Progenitor cell of endocrine pancreas (in vitro differentiated cells): ENCODE measurements at regions not wholly inside any gene's neighbourhood (a gene's known extent, or its start where the extent isn't known, plus 50 kb on each side); places are given as distances from the start of the nearest gene placed in this dataset.

Source experiments
- DNase-seq: peaks from one replicate; pipeline ENCODE4 v3.0.0; 2021; ENCODE audit warnings: low spot score; ENCODE audit not compliant: unreplicated experiment
- H3K27ac Mint-ChIP-seq: 2 replicates; pipeline ENCODE4 v1.8.0; 2021; ENCODE audit warnings: mild to moderate bottlenecking, moderate library complexity, mixed read lengths
- H3K27me3 Mint-ChIP-seq: 2 replicates; pipeline ENCODE4 v1.8.0; 2021; ENCODE audit warnings: mixed read lengths
- H3K36me3 Mint-ChIP-seq: 2 replicates; pipeline ENCODE4 v1.8.0; 2022; ENCODE audit warnings: mixed read lengths; ENCODE audit not compliant: insufficient read depth
- H3K4me1 Mint-ChIP-seq: 2 replicates; pipeline ENCODE4 v1.8.0; 2021; ENCODE audit warnings: low read depth, mixed read lengths
- H3K4me3 Mint-ChIP-seq: 2 replicates; pipeline ENCODE4 v1.8.0; 2021; ENCODE audit warnings: low read depth, mild to moderate bottlenecking, moderate library complexity, mixed read lengths
- H3K9me3 Mint-ChIP-seq: 2 replicates; pipeline ENCODE4 v1.8.0; 2021; ENCODE audit warnings: low read depth, mixed read lengths
- TF ChIP-seq, protein P1 (sequence below): fragments of 200-600 bp; sonication (generic); IDR thresholded peaks from one replicate; pipeline ENCODE4 v1.5.0; 2021; ENCODE audit warnings: antibody characterized with exemption, mild to moderate bottlenecking; ENCODE audit not compliant: unreplicated experiment

DNA sequence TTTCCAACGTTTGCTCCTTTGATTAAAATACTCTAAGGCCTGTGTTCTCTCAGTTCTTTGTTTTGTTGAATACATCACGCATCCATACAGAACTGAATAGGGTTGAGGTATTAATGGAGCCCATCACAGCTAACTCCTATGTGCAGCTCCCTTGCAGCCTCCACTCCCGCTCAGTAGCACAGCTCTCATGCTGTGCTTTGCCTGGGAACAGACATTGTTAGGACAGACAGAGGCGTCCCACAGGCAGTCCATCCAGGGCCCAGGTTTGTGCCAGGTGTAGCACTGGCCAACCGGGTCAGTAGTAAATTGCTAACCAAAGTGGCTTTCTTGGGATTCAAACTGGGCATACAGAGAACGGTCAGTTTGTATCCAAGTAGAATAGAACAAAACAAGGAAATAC, 644.7 kb upstream of the NRP1 start:
- Mint-ChIP-seq H3K36me3 (no peaks in the 10 kb centered on the region), H3K27ac (no peak overlapping the region), H3K27me3 (peaks cover 20% of the 10 kb centered on the region), H3K4me1 (no peaks in the 10 kb centered on the region), H3K9me3 (no peaks in the 10 kb centered on the region), H3K4me3 (no peak overlapping the region)
- TF ChIP-seq, protein P1, sequence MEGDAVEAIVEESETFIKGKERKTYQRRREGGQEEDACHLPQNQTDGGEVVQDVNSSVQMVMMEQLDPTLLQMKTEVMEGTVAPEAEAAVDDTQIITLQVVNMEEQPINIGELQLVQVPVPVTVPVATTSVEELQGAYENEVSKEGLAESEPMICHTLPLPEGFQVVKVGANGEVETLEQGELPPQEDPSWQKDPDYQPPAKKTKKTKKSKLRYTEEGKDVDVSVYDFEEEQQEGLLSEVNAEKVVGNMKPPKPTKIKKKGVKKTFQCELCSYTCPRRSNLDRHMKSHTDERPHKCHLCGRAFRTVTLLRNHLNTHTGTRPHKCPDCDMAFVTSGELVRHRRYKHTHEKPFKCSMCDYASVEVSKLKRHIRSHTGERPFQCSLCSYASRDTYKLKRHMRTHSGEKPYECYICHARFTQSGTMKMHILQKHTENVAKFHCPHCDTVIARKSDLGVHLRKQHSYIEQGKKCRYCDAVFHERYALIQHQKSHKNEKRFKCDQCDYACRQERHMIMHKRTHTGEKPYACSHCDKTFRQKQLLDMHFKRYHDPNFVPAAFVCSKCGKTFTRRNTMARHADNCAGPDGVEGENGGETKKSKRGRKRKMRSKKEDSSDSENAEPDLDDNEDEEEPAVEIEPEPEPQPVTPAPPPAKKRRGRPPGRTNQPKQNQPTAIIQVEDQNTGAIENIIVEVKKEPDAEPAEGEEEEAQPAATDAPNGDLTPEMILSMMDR, result no peak
- no peak for DNase-seq

DNA sequence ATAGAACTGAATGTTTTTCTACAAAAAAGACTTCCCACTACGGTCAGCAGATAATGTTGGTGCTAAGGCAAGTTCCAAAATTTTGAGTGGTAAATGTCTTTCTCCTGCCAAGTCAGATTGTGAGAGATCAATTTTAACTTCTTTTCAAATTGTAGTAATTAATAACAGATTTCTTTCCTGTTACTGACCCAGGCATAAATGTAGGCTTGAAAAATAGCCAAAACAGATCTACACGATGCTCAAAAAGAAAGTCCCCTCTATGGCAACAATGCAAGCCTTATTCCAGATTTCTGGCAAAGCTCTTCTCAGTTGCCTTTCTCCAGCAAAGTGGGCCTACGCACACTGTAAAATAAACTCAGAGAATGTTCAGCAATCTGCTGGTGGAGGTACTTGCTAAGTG, 641.0 kb upstream of the NRP1 start:
- no peak overlapping the region for H3K27ac Mint-ChIP-seq
- H3K4me3 Mint-ChIP-seq, result no peak overlapping the region
- H3K36me3 Mint-ChIP-seq, result no peaks in the 10 kb centered on the region
- DNase-seq, result no peak
- no peaks in the 10 kb centered on the region for H3K9me3 Mint-ChIP-seq
- H3K27me3 Mint-ChIP-seq, result peaks cover 17% of the 10 kb centered on the region
- no peaks in the 10 kb centered on the region for H3K4me1 Mint-ChIP-seq
- TF ChIP-seq, protein P1, result no peak

DNA sequence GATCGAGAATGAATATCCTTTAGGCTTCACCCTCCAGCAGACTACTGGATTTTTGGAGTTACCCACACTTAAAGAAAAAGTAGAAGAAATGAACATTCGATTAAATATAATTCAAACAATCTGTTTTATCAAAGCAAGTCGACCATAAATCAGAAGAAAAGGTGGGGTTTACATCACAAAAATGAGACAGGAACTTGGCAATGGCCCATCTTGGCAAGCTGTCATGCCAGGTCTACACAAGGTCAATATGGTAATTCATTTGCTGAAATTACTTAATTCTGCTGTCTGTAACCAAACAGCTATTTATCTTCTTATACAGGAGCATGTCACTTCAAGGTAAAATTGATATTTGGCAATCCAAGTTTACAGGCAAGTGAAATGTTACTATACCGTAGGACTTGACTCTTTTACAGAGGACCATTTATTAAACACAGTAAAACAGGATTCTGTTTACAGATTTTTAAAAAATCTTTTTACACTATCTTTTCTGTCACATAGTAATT, 640.6 kb upstream of the NRP1 start:
- H3K27ac Mint-ChIP-seq, result no peak overlapping the region
- H3K9me3 Mint-ChIP-seq, result no peaks in the 10 kb centered on the region
- H3K27me3 Mint-ChIP-seq, result peaks cover 16% of the 10 kb centered on the region
- DNase-seq, result no peak
- H3K4me3 Mint-ChIP-seq, result no peak overlapping the region
- H3K4me1 Mint-ChIP-seq, result no peaks in the 10 kb centered on the region
- TF ChIP-seq, protein P1, result no peak
- H3K36me3 Mint-ChIP-seq, result no peaks in the 10 kb centered on the region

DNA sequence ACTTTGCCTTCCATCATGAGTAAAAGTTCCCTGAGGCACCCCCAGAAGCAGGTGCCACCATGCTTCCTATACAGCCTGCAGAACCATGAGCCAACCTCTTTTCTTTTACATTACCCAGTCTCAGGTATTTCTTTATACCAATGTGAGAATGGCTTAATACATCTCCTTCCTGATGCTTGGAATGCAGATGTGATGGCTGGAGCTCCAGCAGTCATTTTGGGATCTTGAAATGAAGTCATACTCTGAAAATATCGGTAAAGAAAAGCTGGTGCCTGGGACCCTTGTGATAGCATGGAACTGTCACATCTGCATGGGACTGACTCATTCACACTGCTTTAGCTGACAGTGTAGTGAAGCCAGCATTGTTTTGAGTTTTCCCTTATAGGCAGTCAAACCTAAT, 634.5 kb upstream of the NRP1 start:
- TF ChIP-seq, protein P1, result no peak
- Mint-ChIP-seq H3K4me3 (no peak overlapping the region), H3K36me3 (no peaks in the 10 kb centered on the region), H3K4me1 (no peaks in the 10 kb centered on the region), H3K27me3 (no peaks in the 10 kb centered on the region), H3K27ac (no peak overlapping the region), H3K9me3 (peaks cover 8% of the 10 kb centered on the region)
- no peak for DNase-seq

DNA sequence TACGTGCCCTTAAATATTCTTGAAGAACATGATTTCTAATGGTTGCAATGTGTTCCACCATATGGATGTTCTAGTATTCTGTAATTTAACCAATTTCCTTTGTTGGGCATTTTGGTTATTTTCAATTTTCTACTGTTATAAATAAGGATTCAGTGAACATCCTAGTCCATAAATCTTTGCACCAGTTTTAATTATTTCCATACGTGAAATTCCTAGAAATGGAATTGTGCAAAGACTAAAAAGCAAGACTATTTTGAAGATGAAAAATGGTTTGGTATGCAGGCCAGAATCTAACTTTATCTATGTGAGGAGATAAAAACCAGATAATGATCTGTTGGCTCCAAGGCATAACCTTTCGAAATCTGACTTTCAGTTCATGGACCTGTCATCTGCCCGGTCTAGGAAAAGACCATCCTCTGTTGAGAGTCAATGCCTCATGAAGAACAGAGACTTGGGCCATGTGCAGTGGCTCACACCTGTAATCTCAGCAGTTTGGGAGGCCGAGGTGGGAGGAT, 633.2 kb upstream of the NRP1 start:
- Mint-ChIP-seq H3K4me3 (no peak overlapping the region), H3K4me1 (no peaks in the 10 kb centered on the region), H3K27ac (no peak overlapping the region), H3K27me3 (no peaks in the 10 kb centered on the region), H3K36me3 (no peaks in the 10 kb centered on the region), H3K9me3 (peaks cover 8% of the 10 kb centered on the region)
- no peak for DNase-seq
- TF ChIP-seq, protein P1, result no peak
